HEK293 (cell line): ENCODE measurements at regions not wholly inside any gene's neighbourhood (a gene's known extent, or its start where the extent isn't known, plus 50 kb on each side); places are given as distances from the start of the nearest gene placed in this dataset.

Experiments
- CTCF ChIA-PET: fragments of 350-600 bp; formaldehyde crosslinking; extraction: SDS; loops from one replicate; lab custom pipeline; 2021; ENCODE audit warnings: antibody characterized with exemption; lab: Yijun Ruan, JAX
- POLR2A ChIA-PET: fragments of 300-600 bp; formaldehyde crosslinking; extraction: SDS; loops from one replicate; lab custom pipeline; 2020; ENCODE audit warnings: antibody characterized with exemption, inconsistent platforms; lab: Yijun Ruan, JAX
- H3K27ac ChIP-seq: fragments of 200-500 bp; sonication (Bioruptor generic); 2 replicates; pipeline ENCODE4 v1.5.1; 2014; ENCODE audit warnings: low read depth, low read length, control low read depth, inconsistent platforms; ENCODE audit errors: extremely low read depth
- H3K36me3 ChIP-seq, 2 experiments: fragments of 200-500 bp in 1 of 2; sonication (Bioruptor generic) in 1 of 2; 1 replicate in 1 of 2; 2 replicates in 1 of 2; pipeline ENCODE4 v1.5.1; 2014 to 2017; ENCODE audit warnings: inconsistent platforms in 2 of 2, low read length in 2 of 2; ENCODE audit not compliant: control insufficient read depth in 2 of 2, insufficient read depth in 1 of 2
- H3K4me1 ChIP-seq: fragments of 200-500 bp; sonication (Bioruptor generic); 2 replicates; pipeline ENCODE4 v1.5.1; 2014; ENCODE audit warnings: mild to moderate bottlenecking, low read length, inconsistent platforms; ENCODE audit not compliant: control insufficient read depth, insufficient read depth
- H3K4me3 ChIP-seq: 2 replicates; pipeline ENCODE4 v1.5.1; 2011; ENCODE audit warnings: low read depth, mild to moderate bottlenecking, control low read depth, low read length, moderate library complexity
- H3K9me3 ChIP-seq: fragments of 200-500 bp; sonication (Bioruptor generic); 2 replicates; pipeline ENCODE4 v1.5.1; 2014; ENCODE audit warnings: low read depth, low read length, inconsistent platforms; ENCODE audit not compliant: control insufficient read depth, insufficient read depth
- GLIS1 ChIP-seq: fragments of 450-650 bp; formaldehyde crosslinking; IDR thresholded peaks from 2 replicates; pipeline ENCODE4 v1.5.1; 2016; ENCODE audit warnings: missing biosample characterization, missing genetic modification characterization
- HOXC10 ChIP-seq: sonication (generic); formaldehyde crosslinking; IDR thresholded peaks from 2 replicates; pipeline ENCODE4 v1.8.1; 2023; ENCODE audit warnings: mild to moderate bottlenecking, missing genetic modification reagents
- SCRT1 ChIP-seq: fragments of 450-650 bp; formaldehyde crosslinking; IDR thresholded peaks from 2 replicates; pipeline ENCODE4 v1.5.1; 2016; ENCODE audit warnings: missing biosample characterization, missing genetic modification characterization, borderline replicate concordance
- SP7 ChIP-seq: fragments of 450-650 bp; formaldehyde crosslinking; IDR thresholded peaks from 2 replicates; pipeline ENCODE4 v1.5.1; 2016; ENCODE audit warnings: missing biosample characterization, missing genetic modification characterization
- ZBTB8A ChIP-seq: fragments of 450-650 bp; formaldehyde crosslinking; IDR thresholded peaks from 2 replicates; pipeline ENCODE4 v1.5.1; 2016; ENCODE audit warnings: missing biosample characterization, missing genetic modification characterization
- ZNF112 ChIP-seq: fragments of 450-650 bp; formaldehyde crosslinking; IDR thresholded peaks from 2 replicates; pipeline ENCODE4 v1.5.0; 2017; ENCODE audit warnings: missing biosample characterization, missing genetic modification characterization
- ZNF23 ChIP-seq: fragments of 450-650 bp; formaldehyde crosslinking; IDR thresholded peaks from 2 replicates; pipeline ENCODE4 v1.5.1; 2016; ENCODE audit warnings: missing biosample characterization, missing genetic modification characterization, borderline replicate concordance
- ZNF354C ChIP-seq: fragments of 450-650 bp; formaldehyde crosslinking; IDR thresholded peaks from 2 replicates; pipeline ENCODE4 v1.5.1; 2016; ENCODE audit warnings: missing biosample characterization, missing genetic modification characterization, low read depth, borderline replicate concordance
- ZNF549 ChIP-seq: fragments of 450-650 bp; IDR thresholded peaks from 2 replicates; pipeline ENCODE4 v1.5.1; 2018; ENCODE audit warnings: missing biosample characterization, missing genetic modification characterization, mild to moderate bottlenecking, inconsistent platforms, moderate library complexity
- ZNF558 ChIP-seq: fragments of 450-650 bp; formaldehyde crosslinking; IDR thresholded peaks from 2 replicates; pipeline ENCODE4 v1.5.1; 2016; ENCODE audit warnings: missing biosample characterization, missing genetic modification characterization
- ZNF600 ChIP-seq: fragments of 450-650 bp; formaldehyde crosslinking; IDR thresholded peaks from 2 replicates; pipeline ENCODE4 v1.5.1; 2016; ENCODE audit warnings: missing biosample characterization, missing genetic modification characterization
- ZNF623 ChIP-seq: fragments of 450-650 bp; formaldehyde crosslinking; IDR thresholded peaks from 2 replicates; pipeline ENCODE4 v1.5.1; 2016; ENCODE audit warnings: missing biosample characterization, missing genetic modification characterization
- ZNF670 ChIP-seq: fragments of 450-650 bp; formaldehyde crosslinking; IDR thresholded peaks from 2 replicates; pipeline ENCODE4 v1.5.1; 2016; ENCODE audit warnings: missing biosample characterization, missing genetic modification characterization, low read depth
- ZSCAN30 ChIP-seq: fragments of 450-650 bp; IDR thresholded peaks from 2 replicates; pipeline ENCODE4 v1.5.1; 2018; ENCODE audit warnings: missing biosample characterization, mild to moderate bottlenecking, missing genetic modification characterization, moderate library complexity
- TF ChIP-seq, protein P1 (sequence below): fragments of 450-650 bp; formaldehyde crosslinking; IDR thresholded peaks from 2 replicates; pipeline ENCODE4 v1.5.1; 2016; ENCODE audit warnings: missing biosample characterization, missing genetic modification characterization
- TF ChIP-seq, protein P2 (sequence below): fragments of 450-650 bp; formaldehyde crosslinking; IDR thresholded peaks from 2 replicates; pipeline ENCODE4 v1.5.1; 2016; ENCODE audit warnings: missing biosample characterization, missing genetic modification characterization
- TF ChIP-seq, protein P3 (sequence below): fragments of 450-650 bp; formaldehyde crosslinking; IDR thresholded peaks from 2 replicates; pipeline ENCODE4 v1.5.1; 2017; ENCODE audit warnings: missing biosample characterization, missing genetic modification characterization
- TF ChIP-seq, protein P4 (sequence below): IDR thresholded peaks from 2 replicates; pipeline ENCODE4 v1.6.1; 2011; ENCODE audit warnings: mild to moderate bottlenecking, low read depth, low read length, borderline replicate concordance
- TF ChIP-seq, protein P5 (sequence below): fragments of 450-650 bp; formaldehyde crosslinking; IDR thresholded peaks from 2 replicates; pipeline ENCODE4 v1.5.1; 2016; ENCODE audit warnings: missing biosample characterization, missing genetic modification characterization, low read depth

DNA sequence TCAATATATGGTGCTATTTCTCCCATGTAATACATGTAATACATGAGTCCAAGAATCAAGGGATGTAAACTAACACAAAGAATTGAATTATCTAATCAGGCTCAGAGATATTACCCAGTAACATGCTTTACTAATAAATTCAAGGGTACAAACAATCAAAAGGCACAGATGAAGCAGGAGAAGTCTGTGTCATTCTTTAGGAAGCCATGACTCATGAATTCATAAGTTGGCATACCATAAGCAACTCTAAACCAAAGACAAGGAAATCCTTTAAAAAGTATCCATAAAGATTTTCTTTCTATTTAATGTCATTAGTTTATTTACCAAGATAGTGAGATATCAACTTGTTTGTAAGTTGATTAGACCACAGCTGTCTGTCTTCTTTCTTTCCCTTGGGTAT, 446.0 kb upstream of the IMPG1 start:
- H3K4me1 ChIP-seq: no peaks in the 10 kb centered on the region
- H3K9me3 ChIP-seq: no peaks in the 10 kb centered on the region
- TF ChIP-seq, protein P1, sequence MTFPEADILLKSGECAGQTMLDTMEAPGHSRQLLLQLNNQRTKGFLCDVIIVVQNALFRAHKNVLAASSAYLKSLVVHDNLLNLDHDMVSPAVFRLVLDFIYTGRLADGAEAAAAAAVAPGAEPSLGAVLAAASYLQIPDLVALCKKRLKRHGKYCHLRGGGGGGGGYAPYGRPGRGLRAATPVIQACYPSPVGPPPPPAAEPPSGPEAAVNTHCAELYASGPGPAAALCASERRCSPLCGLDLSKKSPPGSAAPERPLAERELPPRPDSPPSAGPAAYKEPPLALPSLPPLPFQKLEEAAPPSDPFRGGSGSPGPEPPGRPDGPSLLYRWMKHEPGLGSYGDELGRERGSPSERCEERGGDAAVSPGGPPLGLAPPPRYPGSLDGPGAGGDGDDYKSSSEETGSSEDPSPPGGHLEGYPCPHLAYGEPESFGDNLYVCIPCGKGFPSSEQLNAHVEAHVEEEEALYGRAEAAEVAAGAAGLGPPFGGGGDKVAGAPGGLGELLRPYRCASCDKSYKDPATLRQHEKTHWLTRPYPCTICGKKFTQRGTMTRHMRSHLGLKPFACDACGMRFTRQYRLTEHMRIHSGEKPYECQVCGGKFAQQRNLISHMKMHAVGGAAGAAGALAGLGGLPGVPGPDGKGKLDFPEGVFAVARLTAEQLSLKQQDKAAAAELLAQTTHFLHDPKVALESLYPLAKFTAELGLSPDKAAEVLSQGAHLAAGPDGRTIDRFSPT (tag by site-specific recombination): no peak
- TF ChIP-seq, protein P2, sequence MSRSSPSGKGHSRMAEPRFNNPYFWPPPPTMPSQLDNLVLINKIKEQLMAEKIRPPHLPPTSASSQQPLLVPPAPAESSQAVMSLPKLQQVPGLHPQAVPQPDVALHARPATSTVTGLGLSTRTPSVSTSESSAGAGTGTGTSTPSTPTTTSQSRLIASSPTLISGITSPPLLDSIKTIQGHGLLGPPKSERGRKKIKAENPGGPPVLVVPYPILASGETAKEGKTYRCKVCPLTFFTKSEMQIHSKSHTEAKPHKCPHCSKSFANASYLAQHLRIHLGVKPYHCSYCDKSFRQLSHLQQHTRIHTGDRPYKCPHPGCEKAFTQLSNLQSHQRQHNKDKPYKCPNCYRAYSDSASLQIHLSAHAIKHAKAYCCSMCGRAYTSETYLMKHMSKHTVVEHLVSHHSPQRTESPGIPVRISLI: no peak
- no peak for TF ChIP-seq ZBTB8A (tag by site-specific recombination)
- no peak for TF ChIP-seq ZNF670
- TF ChIP-seq, all 188 proteins: peak for 0
- no peak overlapping the region for H3K27ac ChIP-seq
- ChIA-PET POLR2A (no interaction called here), CTCF (no interaction called here)
- no peaks in the 10 kb centered on the region for H3K36me3 ChIP-seq
- H3K4me3 ChIP-seq: no peak overlapping the region

DNA sequence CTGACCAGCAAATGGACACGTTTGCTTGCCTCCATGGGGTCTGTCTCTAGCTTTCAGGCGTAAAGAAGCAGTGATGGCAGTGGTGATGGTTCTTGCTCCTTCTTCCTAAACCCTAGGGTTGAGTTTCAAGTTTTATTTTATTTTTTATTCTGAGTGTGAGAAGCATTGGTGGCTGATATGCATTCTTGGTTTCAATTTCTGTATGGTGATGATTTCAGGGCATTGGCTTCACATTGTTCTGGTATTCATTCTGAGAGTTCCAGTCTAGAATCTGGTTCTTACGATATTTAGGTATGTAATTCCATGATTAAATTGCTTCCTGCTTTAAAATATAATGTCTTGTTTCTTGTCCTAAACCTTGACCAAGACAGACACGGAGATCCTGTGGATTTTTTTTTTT, 444.5 kb upstream of the IMPG1 start:
- Histone ChIP-seq H3K4me3 (no peak overlapping the region), H3K36me3 (no peaks in the 10 kb centered on the region), H3K9me3 (no peaks in the 10 kb centered on the region), H3K4me1 (no peaks in the 10 kb centered on the region), H3K27ac (no peak overlapping the region)
- POLR2A ChIA-PET: no interaction called here
- CTCF ChIA-PET: interaction anchor here (0.6 kb wide), 1 partner anchor 344 kb away, joined by 3 read pairs; no protein-coding TSS in a partner anchor
- TF ChIP-seq, protein P3, sequence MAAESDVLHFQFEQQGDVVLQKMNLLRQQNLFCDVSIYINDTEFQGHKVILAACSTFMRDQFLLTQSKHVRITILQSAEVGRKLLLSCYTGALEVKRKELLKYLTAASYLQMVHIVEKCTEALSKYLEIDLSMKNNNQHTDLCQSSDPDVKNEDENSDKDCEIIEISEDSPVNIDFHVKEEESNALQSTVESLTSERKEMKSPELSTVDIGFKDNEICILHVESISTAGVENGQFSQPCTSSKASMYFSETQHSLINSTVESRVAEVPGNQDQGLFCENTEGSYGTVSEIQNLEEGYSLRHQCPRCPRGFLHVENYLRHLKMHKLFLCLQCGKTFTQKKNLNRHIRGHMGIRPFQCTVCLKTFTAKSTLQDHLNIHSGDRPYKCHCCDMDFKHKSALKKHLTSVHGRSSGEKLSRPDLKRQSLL (tag by site-specific recombination): no peak
- TF ChIP-seq ZNF549 (tag by site-specific recombination): no peak
- TF ChIP-seq HOXC10: no peak
- TF ChIP-seq, protein P4, sequence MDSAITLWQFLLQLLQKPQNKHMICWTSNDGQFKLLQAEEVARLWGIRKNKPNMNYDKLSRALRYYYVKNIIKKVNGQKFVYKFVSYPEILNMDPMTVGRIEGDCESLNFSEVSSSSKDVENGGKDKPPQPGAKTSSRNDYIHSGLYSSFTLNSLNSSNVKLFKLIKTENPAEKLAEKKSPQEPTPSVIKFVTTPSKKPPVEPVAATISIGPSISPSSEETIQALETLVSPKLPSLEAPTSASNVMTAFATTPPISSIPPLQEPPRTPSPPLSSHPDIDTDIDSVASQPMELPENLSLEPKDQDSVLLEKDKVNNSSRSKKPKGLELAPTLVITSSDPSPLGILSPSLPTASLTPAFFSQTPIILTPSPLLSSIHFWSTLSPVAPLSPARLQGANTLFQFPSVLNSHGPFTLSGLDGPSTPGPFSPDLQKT: no peak
- TF ChIP-seq, protein P5, sequence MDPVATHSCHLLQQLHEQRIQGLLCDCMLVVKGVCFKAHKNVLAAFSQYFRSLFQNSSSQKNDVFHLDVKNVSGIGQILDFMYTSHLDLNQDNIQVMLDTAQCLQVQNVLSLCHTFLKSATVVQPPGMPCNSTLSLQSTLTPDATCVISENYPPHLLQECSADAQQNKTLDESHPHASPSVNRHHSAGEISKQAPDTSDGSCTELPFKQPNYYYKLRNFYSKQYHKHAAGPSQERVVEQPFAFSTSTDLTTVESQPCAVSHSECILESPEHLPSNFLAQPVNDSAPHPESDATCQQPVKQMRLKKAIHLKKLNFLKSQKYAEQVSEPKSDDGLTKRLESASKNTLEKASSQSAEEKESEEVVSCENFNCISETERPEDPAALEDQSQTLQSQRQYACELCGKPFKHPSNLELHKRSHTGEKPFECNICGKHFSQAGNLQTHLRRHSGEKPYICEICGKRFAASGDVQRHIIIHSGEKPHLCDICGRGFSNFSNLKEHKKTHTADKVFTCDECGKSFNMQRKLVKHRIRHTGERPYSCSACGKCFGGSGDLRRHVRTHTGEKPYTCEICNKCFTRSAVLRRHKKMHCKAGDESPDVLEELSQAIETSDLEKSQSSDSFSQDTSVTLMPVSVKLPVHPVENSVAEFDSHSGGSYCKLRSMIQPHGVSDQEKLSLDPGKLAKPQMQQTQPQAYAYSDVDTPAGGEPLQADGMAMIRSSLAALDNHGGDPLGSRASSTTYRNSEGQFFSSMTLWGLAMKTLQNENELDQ (tag by site-specific recombination): no peak
- no peak for TF ChIP-seq ZNF670
- TF ChIP-seq SCRT1 (tag by site-specific recombination): no peak
- TF ChIP-seq SP7 (tag by site-specific recombination): no peak
- TF ChIP-seq ZNF600: no peak
- no peak for TF ChIP-seq ZNF112 (tag by site-specific recombination)

DNA sequence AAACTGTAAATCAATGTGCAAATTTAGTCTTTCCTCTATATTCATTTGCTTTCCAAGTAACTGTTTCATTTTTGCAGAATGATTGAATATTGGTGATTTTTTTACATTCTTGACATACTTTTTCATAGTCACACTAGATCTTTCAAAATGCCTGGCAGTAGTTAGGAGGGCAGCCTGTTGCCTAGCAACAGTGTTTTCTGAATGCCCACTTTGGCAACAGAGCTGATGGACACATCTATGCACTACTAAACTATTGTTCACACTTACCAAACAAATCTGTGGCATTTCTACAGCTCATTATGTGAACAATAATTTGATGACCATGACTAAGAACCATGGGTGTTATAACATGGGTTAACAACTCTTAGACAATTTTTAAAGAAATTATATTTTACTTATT, 438.0 kb upstream of the IMPG1 start:
- CTCF ChIA-PET: interaction anchor here (0.6 kb wide), 1 partner anchor 455 kb away, joined by 4 read pairs; no protein-coding TSS in a partner anchor
- no peak for TF ChIP-seq ZNF23 (tag by site-specific recombination)
- TF ChIP-seq ZNF354C: no peak
- no peak for TF ChIP-seq ZSCAN30
- TF ChIP-seq, protein P1 (tag by site-specific recombination): no peak
- no peak for TF ChIP-seq ZNF558 (tag by site-specific recombination)
- no peak for TF ChIP-seq ZNF623 (tag by site-specific recombination)
- TF ChIP-seq GLIS1 (tag by site-specific recombination): no peak

More for the DNA sequence above, 438.0 kb upstream of the IMPG1 start:
- no peak overlapping the region for H3K4me3 ChIP-seq
- H3K36me3 ChIP-seq: no peaks in the 10 kb centered on the region
- POLR2A ChIA-PET: no interaction called here
- no peaks in the 10 kb centered on the region for H3K4me1 ChIP-seq
- H3K9me3 ChIP-seq: no peaks in the 10 kb centered on the region
- H3K27ac ChIP-seq: no peak overlapping the region
